ENCODE measurements at regions not wholly inside any gene's neighbourhood (a gene's known extent, or its start where the extent isn't known, plus 50 kb on each side); places are given as distances from the start of the nearest gene placed in this dataset.
"Not testable (repeated sequence)": the region's sequence is repeated elsewhere in the genome, so short reads cannot be mapped to it uniquely, and the experiment has no call there.

DNA sequence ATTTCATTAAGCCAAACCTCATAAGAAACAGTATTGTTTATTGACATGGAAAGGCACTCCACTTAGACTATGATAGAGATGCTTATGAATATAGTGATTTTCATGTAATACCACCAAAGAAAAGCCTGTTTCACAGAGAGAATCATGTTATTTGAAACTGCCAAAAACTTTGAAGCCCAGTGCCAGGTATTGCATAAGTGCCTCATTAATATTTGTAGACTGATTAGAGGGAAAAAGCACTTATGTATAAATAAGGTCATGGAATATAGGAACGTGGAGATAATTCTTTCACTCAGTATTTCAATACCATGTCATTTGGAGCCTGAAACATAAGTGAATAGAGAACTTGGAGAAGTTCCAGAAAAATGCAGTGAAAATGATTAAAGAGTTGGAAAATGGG lies 162.6 kb upstream of the CRIM1 start:
- H3K9me3 ChIP-seq (ENCODE audit: insufficient read depth, low read length), result no peaks in the 10 kb centered on the region
- H3K27ac ChIP-seq (ENCODE audit: low read length), result no peak overlapping the region
- H3K79me2 ChIP-seq (ENCODE audit: low read length), result no peaks in the 10 kb centered on the region
- H3K36me3 ChIP-seq (replicated peaks; ENCODE audit: low read depth, low read length), result no peaks in the 10 kb centered on the region
- no peaks in the 10 kb centered on the region for H3K4me1 ChIP-seq (ENCODE audit: low read length)
- H4K20me1 ChIP-seq (ENCODE audit: insufficient read depth, low read length), result no peaks in the 10 kb centered on the region
- no peak overlapping the region for H3K9ac ChIP-seq (ENCODE audit: low read length)
- H3K27me3 ChIP-seq (ENCODE audit: low read depth, low read length), result no peaks in the 10 kb centered on the region
- no peak overlapping the region for H2AFZ ChIP-seq (ENCODE audit: low read depth, low read length)
- TF ChIP-seq EZH2phosphoT487 (IDR thresholded peaks at IDR 0.05; ENCODE audit: low read depth), result no peak
- TF ChIP-seq, protein P1, sequence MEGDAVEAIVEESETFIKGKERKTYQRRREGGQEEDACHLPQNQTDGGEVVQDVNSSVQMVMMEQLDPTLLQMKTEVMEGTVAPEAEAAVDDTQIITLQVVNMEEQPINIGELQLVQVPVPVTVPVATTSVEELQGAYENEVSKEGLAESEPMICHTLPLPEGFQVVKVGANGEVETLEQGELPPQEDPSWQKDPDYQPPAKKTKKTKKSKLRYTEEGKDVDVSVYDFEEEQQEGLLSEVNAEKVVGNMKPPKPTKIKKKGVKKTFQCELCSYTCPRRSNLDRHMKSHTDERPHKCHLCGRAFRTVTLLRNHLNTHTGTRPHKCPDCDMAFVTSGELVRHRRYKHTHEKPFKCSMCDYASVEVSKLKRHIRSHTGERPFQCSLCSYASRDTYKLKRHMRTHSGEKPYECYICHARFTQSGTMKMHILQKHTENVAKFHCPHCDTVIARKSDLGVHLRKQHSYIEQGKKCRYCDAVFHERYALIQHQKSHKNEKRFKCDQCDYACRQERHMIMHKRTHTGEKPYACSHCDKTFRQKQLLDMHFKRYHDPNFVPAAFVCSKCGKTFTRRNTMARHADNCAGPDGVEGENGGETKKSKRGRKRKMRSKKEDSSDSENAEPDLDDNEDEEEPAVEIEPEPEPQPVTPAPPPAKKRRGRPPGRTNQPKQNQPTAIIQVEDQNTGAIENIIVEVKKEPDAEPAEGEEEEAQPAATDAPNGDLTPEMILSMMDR (IDR thresholded peaks at IDR 0.05; ENCODE audit: low read depth, low read length), result no peak
- no peak overlapping the region for H3K4me2 ChIP-seq (ENCODE audit: low read length)
- no peak overlapping the region for H3K4me3 ChIP-seq (ENCODE audit: low read length)

DNA sequence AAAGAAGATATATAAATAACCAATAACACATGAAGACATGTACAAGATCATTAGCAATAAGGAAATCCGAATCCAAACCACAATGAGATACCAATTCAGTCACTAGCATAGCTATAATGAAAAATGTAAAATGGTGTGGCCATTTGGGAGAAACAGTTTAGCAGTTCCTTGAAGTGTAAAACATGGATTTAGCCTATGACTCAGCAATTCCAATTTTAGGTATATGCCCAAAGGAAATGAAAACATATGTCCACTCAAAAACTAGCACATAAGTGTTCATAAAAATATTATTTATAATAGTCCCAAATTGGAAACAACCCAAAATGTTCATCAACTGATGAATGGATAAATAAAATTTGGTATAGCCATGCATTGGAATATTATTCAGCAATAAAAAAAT lies 165.5 kb upstream of the CRIM1 start:
- no peaks in the 10 kb centered on the region for H3K79me2 ChIP-seq (ENCODE audit: low read length)
- no peak overlapping the region for H3K27ac ChIP-seq (ENCODE audit: low read length)
- H3K27me3 ChIP-seq (ENCODE audit: low read depth, low read length), result no peaks in the 10 kb centered on the region
- H3K4me3 ChIP-seq (ENCODE audit: low read length), result no peak overlapping the region
- H2AFZ ChIP-seq (ENCODE audit: low read depth, low read length), result no peak overlapping the region
- H3K4me1 ChIP-seq (ENCODE audit: low read length), result no peaks in the 10 kb centered on the region
- H3K36me3 ChIP-seq (replicated peaks; ENCODE audit: low read depth, low read length), result no peaks in the 10 kb centered on the region
- no peak overlapping the region for H3K4me2 ChIP-seq (ENCODE audit: low read length)
- no peak overlapping the region for H3K9ac ChIP-seq (ENCODE audit: low read length)
- no peaks in the 10 kb centered on the region for H4K20me1 ChIP-seq (ENCODE audit: insufficient read depth, low read length)
- no peak for TF ChIP-seq EZH2phosphoT487 (IDR thresholded peaks at IDR 0.05; ENCODE audit: low read depth)
- TF ChIP-seq, protein P1 (IDR thresholded peaks at IDR 0.05; ENCODE audit: low read depth, low read length), result no peak
- no peaks in the 10 kb centered on the region for H3K9me3 ChIP-seq (ENCODE audit: insufficient read depth, low read length)

DNA sequence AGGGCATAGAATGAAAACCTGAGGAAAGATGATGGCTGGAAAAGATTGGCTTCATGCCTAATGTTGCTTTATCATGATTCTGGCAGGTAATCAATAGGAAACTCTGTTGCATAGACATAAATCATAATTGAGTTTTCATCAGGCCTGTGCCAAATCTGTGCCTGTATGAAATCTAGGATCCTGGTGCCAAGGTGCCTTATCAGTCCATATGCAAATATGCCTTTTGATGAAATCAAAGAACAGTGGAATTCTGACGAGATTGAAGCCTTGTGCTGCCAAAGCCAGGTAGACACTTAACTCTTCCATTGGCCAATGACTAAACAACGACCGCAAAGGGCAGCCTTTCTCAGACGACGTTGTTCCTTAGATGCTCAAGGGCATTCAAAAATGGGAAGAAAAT lies 170.0 kb upstream of the CRIM1 start:
- no peak for TF ChIP-seq EZH2phosphoT487 (IDR thresholded peaks at IDR 0.05; ENCODE audit: low read depth)
- TF ChIP-seq, protein P1 (IDR thresholded peaks at IDR 0.05; ENCODE audit: low read depth, low read length), result no peak
- Histone ChIP-seq H3K79me2 (ENCODE audit: low read length) (no peaks in the 10 kb centered on the region), H3K4me2 (ENCODE audit: low read length) (no peak overlapping the region), H3K27me3 (ENCODE audit: low read depth, low read length) (no peaks in the 10 kb centered on the region), H2AFZ (ENCODE audit: low read depth, low read length) (no peak overlapping the region), H3K27ac (ENCODE audit: low read length) (no peak overlapping the region), H3K9ac (ENCODE audit: low read length) (no peak overlapping the region), H4K20me1 (ENCODE audit: insufficient read depth, low read length) (no peaks in the 10 kb centered on the region), H3K4me1 (ENCODE audit: low read length) (no peaks in the 10 kb centered on the region), H3K4me3 (ENCODE audit: low read length) (no peak overlapping the region), H3K9me3 (ENCODE audit: insufficient read depth, low read length) (no peaks in the 10 kb centered on the region), H3K36me3 (replicated peaks; ENCODE audit: low read depth, low read length) (no peaks in the 10 kb centered on the region)

DNA sequence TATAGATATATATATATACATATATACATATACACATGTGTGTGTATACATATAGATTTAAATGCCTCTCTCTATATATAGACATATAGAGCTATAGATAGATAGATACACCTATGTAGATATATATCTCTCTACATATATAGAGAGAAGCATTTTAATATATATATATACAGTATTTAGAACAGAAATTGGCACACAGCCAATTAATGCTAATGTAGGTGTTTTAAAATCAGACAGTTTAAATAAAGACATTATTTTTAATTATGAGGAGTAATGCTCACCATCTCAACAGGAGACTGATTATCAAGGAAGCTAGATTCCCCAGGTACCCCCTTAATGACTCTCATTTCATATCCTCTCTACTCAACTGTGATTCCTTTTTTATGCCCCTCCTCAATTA lies 170.7 kb upstream of the CRIM1 start:
- Histone ChIP-seq H3K79me2 (ENCODE audit: low read length) (no peaks in the 10 kb centered on the region), H3K4me2 (ENCODE audit: low read length) (no peak overlapping the region), H3K4me1 (ENCODE audit: low read length) (no peaks in the 10 kb centered on the region), H3K27me3 (ENCODE audit: low read depth, low read length) (no peaks in the 10 kb centered on the region), H4K20me1 (ENCODE audit: insufficient read depth, low read length) (no peaks in the 10 kb centered on the region), H3K9ac (ENCODE audit: low read length) (no peak overlapping the region), H3K36me3 (replicated peaks; ENCODE audit: low read depth, low read length) (no peaks in the 10 kb centered on the region), H3K4me3 (ENCODE audit: low read length) (no peak overlapping the region), H2AFZ (ENCODE audit: low read depth, low read length) (no peak overlapping the region), H3K27ac (ENCODE audit: low read length) (no peak overlapping the region), H3K9me3 (ENCODE audit: insufficient read depth, low read length) (no peaks in the 10 kb centered on the region)
- TF ChIP-seq, protein P1 (IDR thresholded peaks at IDR 0.05; ENCODE audit: low read depth, low read length), result no peak
- TF ChIP-seq EZH2phosphoT487 (IDR thresholded peaks at IDR 0.05; ENCODE audit: low read depth), result no peak

DNA sequence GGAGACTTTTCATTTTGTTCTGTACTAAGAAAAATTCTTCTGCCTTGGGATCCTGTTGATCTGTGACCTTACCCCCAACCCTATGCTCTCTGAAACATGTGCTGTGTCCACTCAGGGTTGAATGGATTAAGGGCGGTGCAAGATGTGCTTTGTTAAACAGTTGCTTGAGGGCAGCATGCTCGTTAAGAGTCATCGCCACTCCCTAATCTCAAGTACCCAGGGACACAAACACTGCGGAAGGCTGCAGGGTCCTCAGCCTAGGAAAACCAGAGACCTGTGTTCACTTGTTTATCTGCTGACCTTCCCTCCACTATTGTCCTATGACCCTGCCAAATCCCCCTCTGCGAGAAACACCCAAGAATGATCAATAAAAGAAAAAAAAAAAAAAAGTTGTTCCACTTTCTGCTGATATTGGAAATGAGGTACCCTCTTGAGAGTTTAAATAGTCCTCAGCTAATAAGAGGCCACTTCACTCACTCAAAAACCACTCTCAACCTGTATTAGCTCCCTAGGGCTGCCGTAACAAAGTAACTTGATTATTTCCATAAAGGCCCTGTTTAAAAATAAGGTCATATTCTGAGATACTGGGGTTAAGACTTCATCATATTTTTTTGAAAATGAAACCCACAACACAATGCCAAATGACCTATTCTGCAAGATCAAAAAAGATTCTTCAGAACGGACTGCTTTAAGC lies 174.6 kb upstream of the CRIM1 start:
- not testable (repeated sequence) for H4K20me1 ChIP-seq (ENCODE audit: insufficient read depth, low read length); H3K4me2 ChIP-seq (ENCODE audit: low read length); H3K27me3 ChIP-seq (ENCODE audit: low read depth, low read length); H3K9ac ChIP-seq (ENCODE audit: low read length); H2AFZ ChIP-seq (ENCODE audit: low read depth, low read length); H3K27ac ChIP-seq (ENCODE audit: low read length); H3K4me3 ChIP-seq (ENCODE audit: low read length); H3K9me3 ChIP-seq (ENCODE audit: insufficient read depth, low read length); H3K4me1 ChIP-seq (ENCODE audit: low read length); H3K79me2 ChIP-seq (ENCODE audit: low read length); H3K36me3 ChIP-seq (replicated peaks; ENCODE audit: low read depth, low read length)

DNA sequence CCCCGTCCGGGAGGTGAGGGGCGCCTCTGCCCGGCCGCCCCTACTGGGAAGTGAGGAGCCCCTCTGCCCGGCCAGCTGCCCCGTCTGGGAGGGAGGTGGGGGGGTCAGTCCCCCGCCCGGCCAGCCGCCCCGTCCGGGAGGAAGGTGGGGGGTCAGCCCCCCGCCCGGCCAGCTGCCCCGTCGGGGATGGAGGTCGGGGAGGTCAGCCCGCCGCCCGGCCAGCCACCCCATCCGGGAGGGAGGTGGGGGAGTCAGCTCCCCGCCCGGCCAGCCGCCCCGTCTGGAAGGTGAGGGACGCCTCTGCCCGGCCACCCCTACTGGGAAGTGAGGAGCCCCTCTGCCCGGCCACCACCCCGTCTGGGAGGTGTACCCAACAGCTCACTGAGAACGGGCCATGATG lies 175.3 kb upstream of the CRIM1 start:
- not testable (repeated sequence) for H2AFZ ChIP-seq (ENCODE audit: low read depth, low read length); H3K27ac ChIP-seq (ENCODE audit: low read length)

More for the DNA sequence above, 175.3 kb upstream of the CRIM1 start:
- not testable (repeated sequence) for H3K4me2 ChIP-seq (ENCODE audit: low read length); H3K27me3 ChIP-seq (ENCODE audit: low read depth, low read length); H3K9ac ChIP-seq (ENCODE audit: low read length); H3K4me3 ChIP-seq (ENCODE audit: low read length); H4K20me1 ChIP-seq (ENCODE audit: insufficient read depth, low read length); H3K79me2 ChIP-seq (ENCODE audit: low read length); H3K9me3 ChIP-seq (ENCODE audit: insufficient read depth, low read length); H3K36me3 ChIP-seq (replicated peaks; ENCODE audit: low read depth, low read length); H3K4me1 ChIP-seq (ENCODE audit: low read length)

Measured in OCI-LY3 (cell line).